GM12864 (cell line): ENCODE measurements at regions not wholly inside any gene's neighbourhood (a gene's known extent, or its start where the extent isn't known, plus 50 kb on each side); places are given as distances from the start of the nearest gene placed in this dataset.

Source experiments
- DNase-seq: peaks from one replicate; pipeline ENCODE4 v3.0.0-alpha.2; 2011; ENCODE audit warnings: low read depth
- H3K4me3 ChIP-seq: 2 replicates; pipeline ENCODE4 v1.5.1; 2011; ENCODE audit warnings: mild to moderate bottlenecking, low read depth, low read length, control low read depth
- TF ChIP-seq, protein P1 (sequence below): IDR thresholded peaks from 2 replicates; pipeline ENCODE4 v1.5.1; 2011; ENCODE audit warnings: low read depth, mild to moderate bottlenecking, moderate library complexity, low read length, control low read depth, inconsistent platforms; ENCODE audit errors: missing control alignments

DNA sequence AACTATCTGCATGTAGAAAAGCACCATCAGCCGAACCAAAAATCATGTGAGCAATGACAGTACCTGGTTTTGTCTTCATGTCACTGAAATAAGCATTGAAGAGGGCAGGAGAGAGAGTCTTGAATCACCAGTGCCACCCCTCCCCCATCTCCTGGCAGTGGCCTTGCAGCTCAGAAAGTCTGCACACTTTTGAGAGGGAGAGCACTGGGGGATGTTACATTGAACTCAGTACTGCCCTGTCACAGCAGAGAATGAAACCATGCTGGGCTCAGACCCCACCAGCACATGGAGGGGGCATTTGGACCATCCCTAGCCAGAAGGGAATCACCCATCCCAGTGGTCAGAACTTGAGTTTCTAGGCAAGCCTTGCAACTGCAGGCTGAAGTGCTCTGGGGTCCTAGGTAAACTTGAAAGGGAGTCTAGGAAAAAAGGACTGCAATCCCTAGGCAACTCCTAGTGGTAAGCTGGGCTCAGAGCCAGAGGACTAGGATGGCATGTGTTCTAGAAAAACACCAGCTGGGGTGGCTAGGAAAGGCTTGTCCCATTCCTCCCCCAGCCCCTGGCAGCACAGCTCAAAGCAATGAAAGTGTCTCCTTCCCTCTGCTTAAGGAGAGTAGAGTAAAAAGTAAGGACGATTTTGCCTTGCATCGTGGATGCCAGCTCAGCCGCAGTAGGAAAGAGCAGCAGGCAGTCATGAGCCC lies 259.9 kb upstream of the MYT1L start:
- no peak overlapping the region for H3K4me3 ChIP-seq
- TF ChIP-seq, protein P1, sequence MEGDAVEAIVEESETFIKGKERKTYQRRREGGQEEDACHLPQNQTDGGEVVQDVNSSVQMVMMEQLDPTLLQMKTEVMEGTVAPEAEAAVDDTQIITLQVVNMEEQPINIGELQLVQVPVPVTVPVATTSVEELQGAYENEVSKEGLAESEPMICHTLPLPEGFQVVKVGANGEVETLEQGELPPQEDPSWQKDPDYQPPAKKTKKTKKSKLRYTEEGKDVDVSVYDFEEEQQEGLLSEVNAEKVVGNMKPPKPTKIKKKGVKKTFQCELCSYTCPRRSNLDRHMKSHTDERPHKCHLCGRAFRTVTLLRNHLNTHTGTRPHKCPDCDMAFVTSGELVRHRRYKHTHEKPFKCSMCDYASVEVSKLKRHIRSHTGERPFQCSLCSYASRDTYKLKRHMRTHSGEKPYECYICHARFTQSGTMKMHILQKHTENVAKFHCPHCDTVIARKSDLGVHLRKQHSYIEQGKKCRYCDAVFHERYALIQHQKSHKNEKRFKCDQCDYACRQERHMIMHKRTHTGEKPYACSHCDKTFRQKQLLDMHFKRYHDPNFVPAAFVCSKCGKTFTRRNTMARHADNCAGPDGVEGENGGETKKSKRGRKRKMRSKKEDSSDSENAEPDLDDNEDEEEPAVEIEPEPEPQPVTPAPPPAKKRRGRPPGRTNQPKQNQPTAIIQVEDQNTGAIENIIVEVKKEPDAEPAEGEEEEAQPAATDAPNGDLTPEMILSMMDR, result no peak
- DNase-seq, result no peak

DNA sequence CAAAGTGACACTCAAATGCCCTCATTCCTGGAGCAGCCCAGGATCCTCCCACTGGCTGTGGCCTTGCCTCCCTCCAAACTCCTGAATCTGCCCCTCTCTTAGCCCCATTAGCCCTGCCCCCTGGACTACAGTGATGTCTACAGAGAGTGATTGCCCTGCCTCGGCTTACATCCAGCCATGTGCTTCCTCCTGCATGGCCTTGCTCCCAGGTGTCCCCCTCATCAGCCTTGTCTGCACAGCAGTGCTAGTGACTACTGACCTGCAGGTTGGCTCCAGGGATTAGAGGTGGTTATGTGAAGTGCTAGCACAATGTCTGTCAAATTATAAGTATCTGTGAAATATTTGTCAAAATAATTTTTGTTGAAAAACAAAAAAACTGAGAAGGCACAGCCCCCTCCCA lies 259.1 kb upstream of the MYT1L start:
- DNase-seq, result no peak
- H3K4me3 ChIP-seq, result no peak overlapping the region
- TF ChIP-seq, protein P1, result no peak

DNA sequence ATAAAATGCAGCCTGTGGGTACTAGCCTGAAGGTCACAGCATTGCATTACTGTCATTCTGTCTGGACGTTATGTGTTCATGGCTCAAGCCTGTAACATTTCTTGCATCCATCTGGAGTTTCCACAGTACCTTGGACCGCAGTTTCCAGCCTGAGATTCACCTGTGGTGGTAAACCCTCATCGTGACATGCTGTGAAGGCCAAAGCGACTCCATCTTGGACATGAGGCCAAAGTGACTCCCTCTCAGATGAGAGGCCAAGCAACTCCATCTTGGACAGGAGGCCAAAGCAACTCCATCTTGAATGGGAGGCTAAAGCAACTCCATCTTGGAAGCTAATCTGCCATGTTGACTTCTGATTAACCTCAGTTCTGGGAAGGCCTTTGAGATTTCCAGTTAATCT lies 257.7 kb upstream of the MYT1L start:
- TF ChIP-seq, protein P1, result no peak
- no peak overlapping the region for H3K4me3 ChIP-seq
- no peak for DNase-seq

DNA sequence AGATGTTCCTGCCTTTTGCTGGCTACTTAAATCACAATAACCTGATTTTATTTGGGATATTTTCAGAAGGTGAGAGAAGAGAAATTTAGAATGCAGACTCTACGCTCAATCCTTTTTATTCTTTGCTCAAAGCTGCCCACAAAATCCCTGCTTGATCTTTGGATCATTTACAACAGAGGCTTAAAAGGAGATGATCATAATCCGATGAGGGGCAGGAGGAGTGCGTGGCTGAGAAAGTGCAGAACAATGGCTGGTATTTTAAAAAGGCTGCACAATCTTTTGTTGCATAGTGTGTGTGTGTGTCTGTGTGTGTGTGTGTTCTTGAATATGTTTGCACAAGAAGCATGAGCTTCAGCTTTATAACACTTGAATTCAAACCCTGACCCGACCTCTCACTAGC lies 256.3 kb upstream of the MYT1L start:
- TF ChIP-seq, protein P1, result no peak
- DNase-seq, result no peak

DNA sequence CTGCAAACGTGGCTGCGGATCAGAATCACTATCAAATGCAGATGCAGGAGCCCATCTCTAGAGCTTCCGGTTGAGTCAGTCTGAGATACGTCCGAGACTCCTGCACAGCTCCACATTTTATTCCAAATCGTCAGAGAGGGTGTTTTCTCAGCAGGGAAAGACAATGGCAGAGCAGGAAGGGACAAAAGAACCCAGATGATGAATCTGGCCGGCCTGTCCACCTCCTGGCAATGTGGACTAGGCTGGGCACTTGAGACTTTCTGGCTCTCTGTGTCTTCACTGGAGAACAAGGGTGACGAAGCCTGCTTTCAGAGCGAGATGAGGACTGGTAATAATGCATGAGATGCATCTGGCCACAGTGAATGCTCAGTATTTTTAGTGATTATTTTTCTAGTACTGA lies 255.9 kb upstream of the MYT1L start:
- TF ChIP-seq, protein P1, result no peak
- H3K4me3 ChIP-seq, result no peak overlapping the region
- DNase-seq, result no peak

More for the DNA sequence above, 256.3 kb upstream of the MYT1L start:
- H3K4me3 ChIP-seq, result no peak overlapping the region

DNA sequence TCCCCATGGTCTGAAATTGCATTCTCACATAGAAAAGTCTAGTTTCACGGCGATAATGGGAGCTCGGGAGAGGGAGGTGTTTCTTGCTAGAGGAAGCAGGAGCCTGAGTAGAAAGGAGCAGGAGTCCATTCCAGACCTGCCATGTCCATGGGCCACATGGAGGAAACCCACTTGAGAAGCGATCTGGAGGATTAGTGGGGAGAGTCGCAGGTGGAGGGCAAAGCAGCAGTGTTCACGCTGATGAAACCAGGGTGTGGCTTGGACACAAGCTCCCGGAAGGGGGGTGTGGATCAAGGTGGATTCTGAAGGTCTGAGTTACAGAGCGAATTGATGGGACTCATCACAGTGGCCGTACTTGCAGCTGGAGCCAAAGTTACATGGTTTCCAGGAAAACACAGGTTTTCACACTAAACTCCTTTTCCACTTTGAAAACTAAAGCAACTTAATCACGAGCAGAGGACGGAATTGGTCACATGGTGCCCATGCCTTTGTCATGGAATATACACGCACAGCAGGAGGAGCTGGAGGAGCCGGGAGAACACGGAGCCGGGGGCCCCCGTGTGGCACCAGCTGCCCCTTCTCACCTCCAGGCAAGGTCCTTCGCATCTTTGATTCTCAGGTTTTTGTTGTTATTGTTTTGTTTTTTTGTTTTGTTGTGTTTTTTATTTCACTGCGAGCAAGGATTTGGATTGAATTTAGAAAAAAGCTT lies 255.1 kb upstream of the MYT1L start:
- DNase-seq, result no peak
- H3K4me3 ChIP-seq, result no peak overlapping the region
- TF ChIP-seq, protein P1, result no peak
